ENCODE measurements at regions not wholly inside any gene's neighbourhood (a gene's known extent, or its start where the extent isn't known, plus 50 kb on each side); places are given as distances from the start of the nearest gene placed in this dataset.

GRCh38 chr20:12833861-12834260, 174.9 kb upstream of the SPTLC3 start:
- DNase-seq: no peak
- Histone ChIP-seq H3K36me3 (no peaks in the 10 kb centered on the region), H3K4me1 (ENCODE audit: insufficient read depth) (no peaks in the 10 kb centered on the region), H3K27me3 (no peaks in the 10 kb centered on the region), H3K27ac (no peak overlapping the region), H3K9me3 (no peaks in the 10 kb centered on the region), H3K4me3 (no peak overlapping the region)
- WGBS, 3 donors: 36 to 63% (median 49%) methylated on average over 1 of the region's 1 CpG
- intact Hi-C loops (cut with DNase I): loop anchor here in 1 of 4 donors (10.0 kb wide), 1 partner anchor 61 kb away; no protein-coding TSS in a partner anchor
- no peak for TF ChIP-seq EP300 (IDR thresholded peaks at IDR 0.05)
- TF ChIP-seq, protein P1, sequence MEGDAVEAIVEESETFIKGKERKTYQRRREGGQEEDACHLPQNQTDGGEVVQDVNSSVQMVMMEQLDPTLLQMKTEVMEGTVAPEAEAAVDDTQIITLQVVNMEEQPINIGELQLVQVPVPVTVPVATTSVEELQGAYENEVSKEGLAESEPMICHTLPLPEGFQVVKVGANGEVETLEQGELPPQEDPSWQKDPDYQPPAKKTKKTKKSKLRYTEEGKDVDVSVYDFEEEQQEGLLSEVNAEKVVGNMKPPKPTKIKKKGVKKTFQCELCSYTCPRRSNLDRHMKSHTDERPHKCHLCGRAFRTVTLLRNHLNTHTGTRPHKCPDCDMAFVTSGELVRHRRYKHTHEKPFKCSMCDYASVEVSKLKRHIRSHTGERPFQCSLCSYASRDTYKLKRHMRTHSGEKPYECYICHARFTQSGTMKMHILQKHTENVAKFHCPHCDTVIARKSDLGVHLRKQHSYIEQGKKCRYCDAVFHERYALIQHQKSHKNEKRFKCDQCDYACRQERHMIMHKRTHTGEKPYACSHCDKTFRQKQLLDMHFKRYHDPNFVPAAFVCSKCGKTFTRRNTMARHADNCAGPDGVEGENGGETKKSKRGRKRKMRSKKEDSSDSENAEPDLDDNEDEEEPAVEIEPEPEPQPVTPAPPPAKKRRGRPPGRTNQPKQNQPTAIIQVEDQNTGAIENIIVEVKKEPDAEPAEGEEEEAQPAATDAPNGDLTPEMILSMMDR (IDR thresholded peaks at IDR 0.05): no peak
- TF ChIP-seq POLR2A (IDR thresholded peaks at IDR 0.05): no peak

DNA sequence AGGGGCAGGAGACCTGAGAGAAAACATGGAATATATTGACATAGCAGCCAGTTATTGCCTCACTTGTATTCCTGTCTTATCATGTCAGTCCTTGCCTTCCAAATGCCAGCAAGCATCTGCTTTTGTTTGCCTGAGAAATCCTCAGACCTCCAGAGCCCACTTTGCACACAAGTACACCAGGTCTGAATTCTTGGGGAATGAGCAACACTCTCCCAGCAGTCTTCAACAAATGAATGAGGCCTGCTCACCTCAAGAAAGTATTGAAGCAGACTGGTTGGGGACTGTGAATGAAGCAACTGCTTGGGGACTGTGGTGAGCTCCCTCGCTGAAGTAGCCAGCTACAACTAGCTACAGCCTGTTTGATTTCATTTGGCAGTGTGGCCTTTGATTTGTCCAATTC, 172.8 kb upstream of the SPTLC3 start:
- intact Hi-C loops (cut with DNase I): loop anchor here in 1 of 4 donors (10.0 kb wide), 1 partner anchor 59 kb away; no protein-coding TSS in a partner anchor
- Histone ChIP-seq H3K27me3 (no peaks in the 10 kb centered on the region), H3K4me1 (ENCODE audit: insufficient read depth) (no peaks in the 10 kb centered on the region), H3K4me3 (no peak overlapping the region), H3K9me3 (no peaks in the 10 kb centered on the region), H3K27ac (no peak overlapping the region), H3K36me3 (no peaks in the 10 kb centered on the region)
- 95 to 100% (median 97%) methylated on average over 1 of the region's 1 CpG for WGBS, 3 donors
- no peak for DNase-seq
- TF ChIP-seq POLR2A (IDR thresholded peaks at IDR 0.05) (no peak), EP300 (IDR thresholded peaks at IDR 0.05) (no peak)
- TF ChIP-seq, protein P1 (IDR thresholded peaks at IDR 0.05): no peak

DNA sequence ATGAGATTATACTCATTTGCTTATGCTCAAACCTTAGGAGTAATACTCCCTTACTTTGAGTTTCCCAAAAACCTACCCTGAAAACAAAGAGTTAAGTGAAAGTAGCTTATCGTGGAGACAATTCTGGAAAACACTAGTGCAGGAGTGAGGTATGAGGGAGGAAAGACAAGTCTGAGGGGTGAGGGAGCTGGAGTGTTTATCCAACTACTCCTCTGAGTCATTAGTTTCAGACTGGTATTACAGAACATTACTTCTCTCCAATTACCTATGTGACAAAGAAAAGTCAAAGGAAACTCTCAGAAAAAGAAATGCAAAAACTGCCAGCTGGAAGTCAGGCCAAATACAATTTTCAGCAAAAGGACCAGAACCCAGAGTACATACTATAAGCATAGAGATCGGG, 171.1 kb upstream of the SPTLC3 start:
- Histone ChIP-seq H3K27me3 (no peaks in the 10 kb centered on the region), H3K27ac (no peak overlapping the region), H3K4me1 (ENCODE audit: insufficient read depth) (no peaks in the 10 kb centered on the region), H3K4me3 (no peak overlapping the region), H3K36me3 (no peaks in the 10 kb centered on the region), H3K9me3 (no peaks in the 10 kb centered on the region)
- intact Hi-C loops (cut with DNase I): loop anchor here in 1 of 4 donors (10.0 kb wide), 1 partner anchor 57 kb away; no protein-coding TSS in a partner anchor
- DNase-seq: no peak
- 44 to 49% (median 47%) methylated on average over 2 of the region's 2 CpGs for WGBS, 3 donors
- TF ChIP-seq POLR2A (IDR thresholded peaks at IDR 0.05) (no peak), EP300 (IDR thresholded peaks at IDR 0.05) (no peak)
- TF ChIP-seq, protein P1 (IDR thresholded peaks at IDR 0.05): no peak

DNA sequence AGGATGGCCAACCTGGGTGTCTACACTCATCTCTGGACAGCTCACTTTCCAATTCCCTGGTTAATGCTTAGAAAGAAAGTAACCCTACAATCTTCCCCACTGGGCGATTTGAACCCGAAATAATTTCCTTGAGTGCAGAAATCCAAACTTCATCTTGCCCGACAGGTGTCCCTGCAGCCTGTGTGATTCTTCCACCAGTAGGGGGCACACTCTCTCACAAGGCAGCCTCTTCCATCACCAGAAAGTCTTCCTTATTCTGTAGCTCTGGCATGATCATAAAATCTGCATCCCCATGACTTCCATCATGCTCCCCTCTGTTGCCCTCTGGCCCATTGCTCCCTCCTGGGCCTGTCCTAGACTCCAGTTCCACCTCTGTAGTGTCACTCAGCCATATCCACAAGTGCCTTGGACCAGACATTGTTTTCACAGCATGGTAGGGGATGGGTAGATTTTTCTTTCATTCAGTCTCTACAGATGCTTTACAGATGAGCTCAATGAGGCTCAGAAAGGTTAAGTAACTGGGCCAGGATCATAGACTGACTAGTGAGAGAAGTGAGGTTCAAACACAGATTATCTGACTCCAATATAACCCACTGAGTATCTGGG, 170.4 kb upstream of the SPTLC3 start:
- intact Hi-C loops (cut with DNase I): loop anchor here in 1 of 4 donors (10.0 kb wide), 1 partner anchor 56 kb away; no protein-coding TSS in a partner anchor
- WGBS, 3 donors: 85 to 97% (median 87%) methylated on average over 3 of the region's 3 CpGs

More for the DNA sequence above, 170.4 kb upstream of the SPTLC3 start:
- Histone ChIP-seq H3K4me1 (ENCODE audit: insufficient read depth) (no peaks in the 10 kb centered on the region), H3K27ac (no peak overlapping the region), H3K27me3 (no peaks in the 10 kb centered on the region), H3K4me3 (no peak overlapping the region), H3K36me3 (no peaks in the 10 kb centered on the region), H3K9me3 (no peaks in the 10 kb centered on the region)
- DNase-seq: no peak
- TF ChIP-seq EP300 (IDR thresholded peaks at IDR 0.05) (no peak), POLR2A (IDR thresholded peaks at IDR 0.05) (no peak)
- TF ChIP-seq, protein P1 (IDR thresholded peaks at IDR 0.05): no peak
